Brain microvascular endothelial cell (primary cell): ENCODE measurements at regions not wholly inside any gene's neighbourhood (a gene's known extent, or its start where the extent isn't known, plus 50 kb on each side); places are given as distances from the start of the nearest gene placed in this dataset.
A peak's percentile ranks its signal among the peaks of the same experiment; 100 is the strongest.

Experiments used
- DNase-seq: peaks from one replicate; pipeline ENCODE4 v3.0.0-alpha.2; 2020
- H3K27ac ChIP-seq: fragments of 250-450 bp; sonication (Bioruptor Pico); 2 replicates; pipeline ENCODE4 v1.5.1; 2020; ENCODE audit warnings: mild to moderate bottlenecking, moderate library complexity
- H3K27me3 ChIP-seq: fragments of 250-450 bp; sonication (Bioruptor Pico); replicated peaks from 2 replicates; pipeline ENCODE4 v1.5.1; 2020; ENCODE audit warnings: mild to moderate bottlenecking
- H3K36me3 ChIP-seq: fragments of 250-450 bp; sonication (Bioruptor Pico); replicated peaks from 2 replicates; pipeline ENCODE4 v1.5.1; 2020; ENCODE audit warnings: mild to moderate bottlenecking
- H3K4me3 ChIP-seq: 2 replicates; pipeline ENCODE4 v1.5.1; 2011; ENCODE audit warnings: low read depth, mild to moderate bottlenecking, control low read depth, low read length, moderate library complexity
- CTCF ChIP-seq: IDR thresholded peaks from 2 replicates; pipeline ENCODE4 v1.5.1; 2011; ENCODE audit warnings: low read depth, mild to moderate bottlenecking, moderate library complexity, low read length, control low read depth, inconsistent platforms; ENCODE audit errors: missing control alignments
- in situ Hi-C: cut with HindIII; loops from 2 replicates; pipeline ENCODE4 v1.10.0; 2017; ENCODE audit warnings: low sequenced_read_pairs, low pct_ligation_motif_present

DNA sequence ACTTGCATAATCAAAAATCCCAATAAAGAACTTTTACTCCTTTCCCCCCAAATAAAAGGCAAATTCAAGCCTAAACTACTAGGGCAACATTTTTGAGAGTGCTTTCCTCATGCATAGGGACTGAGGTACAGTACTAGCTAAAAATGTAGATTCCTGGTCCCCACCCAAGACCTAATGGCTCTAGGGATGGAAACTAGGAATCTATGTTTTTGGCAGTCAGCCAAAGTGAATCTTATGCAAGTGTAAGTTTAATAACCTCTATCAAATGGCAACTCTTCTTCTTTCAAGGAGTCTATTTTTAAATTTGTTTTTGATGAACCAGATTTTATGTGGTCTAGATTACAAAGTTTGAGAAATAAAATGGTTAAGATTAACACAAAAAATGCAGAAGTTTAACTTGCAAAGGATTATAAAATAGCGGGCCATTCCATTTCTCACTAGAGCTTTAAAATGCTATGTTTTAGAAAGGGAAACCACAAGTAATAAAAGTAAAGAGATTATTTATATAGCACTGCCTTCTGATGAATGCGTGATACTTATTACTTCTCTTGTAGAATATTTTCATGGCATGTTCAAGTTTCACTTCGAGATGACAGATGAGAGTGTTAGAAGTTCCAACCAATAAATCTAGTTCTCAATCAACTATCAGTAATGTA, 70.4 kb upstream of the MDFIC start:
- no peak for TF ChIP-seq CTCF
- in situ Hi-C loops, result no loop called here
- no peak for DNase-seq

GRCh38 chr7:114852293-114852692, 69.6 kb upstream of the MDFIC start:
- no peak overlapping the region for H3K4me3 ChIP-seq
- no peak for DNase-seq
- no peak overlapping the region for H3K27ac ChIP-seq
- no peaks in the 10 kb centered on the region for H3K27me3 ChIP-seq
- in situ Hi-C loops, result no loop called here
- TF ChIP-seq CTCF, result no peak
- no peaks in the 10 kb centered on the region for H3K36me3 ChIP-seq

More for the DNA sequence above, 70.4 kb upstream of the MDFIC start:
- Histone ChIP-seq H3K4me3 (no peak overlapping the region), H3K27ac (no peak overlapping the region), H3K27me3 (no peaks in the 10 kb centered on the region), H3K36me3 (no peaks in the 10 kb centered on the region)

DNA sequence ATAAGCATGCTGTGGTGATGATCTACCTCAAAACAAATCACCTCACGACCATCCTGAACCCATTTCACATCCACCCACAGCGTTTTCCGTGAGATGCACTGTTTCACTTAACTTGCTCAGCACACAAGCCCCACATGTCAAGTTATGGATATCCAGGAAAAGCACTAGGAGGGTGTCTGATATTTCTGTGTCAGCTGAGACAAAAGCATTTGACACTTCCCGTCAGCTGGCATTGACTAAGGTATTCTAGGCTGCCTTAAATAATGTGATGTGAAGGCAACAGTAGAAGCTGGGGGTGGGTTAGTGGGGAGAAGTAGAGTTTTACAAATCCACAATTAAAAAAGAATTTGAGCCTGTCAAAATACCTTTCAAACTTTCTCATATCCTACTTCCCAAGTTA, 68.7 kb upstream of the MDFIC start:
- Histone ChIP-seq H3K27me3 (no peaks in the 10 kb centered on the region), H3K36me3 (no peaks in the 10 kb centered on the region), H3K27ac (no peak overlapping the region), H3K4me3 (no peak overlapping the region)
- in situ Hi-C loops, result no loop called here
- no peak for TF ChIP-seq CTCF
- no peak for DNase-seq

- in situ Hi-C loops, result no loop called here
- Histone ChIP-seq H3K36me3 (no peaks in the 10 kb centered on the region), H3K4me3 (no peak overlapping the region), H3K27me3 (no peaks in the 10 kb centered on the region), H3K27ac (no peak overlapping the region)
- no peak for DNase-seq
- TF ChIP-seq CTCF, result no peak
Measured at GRCh38 chr7:114854369-114854768, 67.5 kb upstream of the MDFIC start.

DNA sequence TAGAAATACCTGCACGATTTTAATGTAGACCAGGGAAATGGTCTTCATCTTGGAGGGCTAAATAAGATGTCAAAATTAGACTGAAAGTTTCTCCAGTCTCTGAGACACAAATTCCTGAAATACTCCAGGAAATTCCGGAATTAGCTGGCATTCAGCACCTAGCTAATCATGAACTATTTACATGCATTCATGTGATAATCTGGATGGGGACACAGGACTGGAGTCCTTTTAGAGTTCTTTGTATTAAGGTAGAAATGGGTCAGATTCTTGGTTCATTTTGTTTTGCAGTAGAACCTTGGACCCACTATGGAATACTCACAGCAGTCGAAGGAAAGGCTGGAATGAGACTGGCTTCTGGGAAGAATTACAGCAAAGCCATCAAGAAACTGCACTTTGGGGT, 65.3 kb upstream of the MDFIC start:
- DNase-seq, result no peak
- Histone ChIP-seq H3K27ac (no peak overlapping the region), H3K4me3 (no peak overlapping the region), H3K27me3 (no peaks in the 10 kb centered on the region), H3K36me3 (no peaks in the 10 kb centered on the region)
- TF ChIP-seq CTCF, result no peak
- in situ Hi-C loops, result no loop called here

DNA sequence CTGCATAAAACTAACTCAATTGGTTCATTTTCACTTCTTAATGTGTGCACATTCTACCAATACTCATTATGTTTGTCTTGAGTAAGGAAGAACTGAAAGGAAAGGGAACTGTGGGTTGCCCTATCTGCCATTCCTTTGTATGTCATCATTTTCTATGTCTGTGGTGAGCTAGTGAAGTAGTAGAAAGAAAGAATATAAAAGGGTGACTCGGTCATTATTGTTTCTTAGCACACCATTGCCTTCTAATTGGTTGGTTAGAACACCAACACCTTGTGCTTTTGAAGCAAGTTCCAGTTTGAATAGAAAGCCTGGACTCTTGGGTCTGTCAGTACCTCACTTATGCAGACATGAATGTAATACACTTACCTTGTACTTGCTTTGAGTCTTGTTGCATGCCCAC, 64.3 kb upstream of the MDFIC start:
- in situ Hi-C loops, result no loop called here
- Histone ChIP-seq H3K4me3 (no peak overlapping the region), H3K36me3 (no peaks in the 10 kb centered on the region), H3K27ac (no peak overlapping the region), H3K27me3 (no peaks in the 10 kb centered on the region)
- DNase-seq, result peak; percentile 23
- no peak for TF ChIP-seq CTCF
